ENCODE measurements at regions not wholly inside any gene's neighbourhood (a gene's known extent, or its start where the extent isn't known, plus 50 kb on each side); places are given as distances from the start of the nearest gene placed in this dataset.

GRCh38 chr9:31894008-31894407 is 490.4 kb upstream of the ACO1 start:
- Histone ChIP-seq H3K4me1 (ENCODE audit: low read length) (no peaks in the 10 kb centered on the region), H3K27ac (ENCODE audit: low read length) (no peak overlapping the region), H3K27me3 (replicated peaks; ENCODE audit: insufficient read depth, low read length) (no peaks in the 10 kb centered on the region), H3K9ac (ENCODE audit: low read length) (no peak overlapping the region), H4K20me1 (ENCODE audit: insufficient read depth, low read length) (no peaks in the 10 kb centered on the region), H3K79me2 (ENCODE audit: low read length) (no peaks in the 10 kb centered on the region), H3K36me3 (replicated peaks; ENCODE audit: insufficient read depth, low read length) (no peaks in the 10 kb centered on the region), H3K4me2 (ENCODE audit: low read depth, low read length) (no peak overlapping the region), H3K9me2 (replicated peaks; ENCODE audit: insufficient read depth, low read length) (no peaks in the 10 kb centered on the region), H3K4me3 (ENCODE audit: low read length) (no peak overlapping the region), H3K9me3 (replicated peaks; ENCODE audit: insufficient read depth, low read length) (no peaks in the 10 kb centered on the region), H2AFZ (ENCODE audit: low read length) (no peak overlapping the region), H3F3A (ENCODE audit: insufficient read depth, low read length) (no peaks in the 10 kb centered on the region)
- TF ChIP-seq EZH2 (optimal IDR thresholded peaks at IDR 0.05; ENCODE audit: low read depth, low read length) (no peak), EZH2phosphoT487 (IDR thresholded peaks at IDR 0.05; ENCODE audit: low read length) (no peak), CTCF (IDR thresholded peaks at IDR 0.05; ENCODE audit: low read length) (no peak)
- no peak for DNase-seq

GRCh38 chr9:31908158-31908890 is 476.1 kb upstream of the ACO1 start:
- Histone ChIP-seq H3K27me3 (replicated peaks; ENCODE audit: insufficient read depth, low read length) (no peaks in the 10 kb centered on the region), H3K79me2 (ENCODE audit: low read length) (no peaks in the 10 kb centered on the region), H2AFZ (ENCODE audit: low read length) (peak overlapping the region; percentile 91), H3K9me2 (replicated peaks; ENCODE audit: insufficient read depth, low read length) (no peaks in the 10 kb centered on the region), H3K9me3 (replicated peaks; ENCODE audit: insufficient read depth, low read length) (no peaks in the 10 kb centered on the region), H3K27ac (ENCODE audit: low read length) (peak overlapping the region; percentile 70; the same call in 1 of the 2 replicates), H3K9ac (ENCODE audit: low read length) (peak overlapping the region; percentile 50; the same call in 1 of the 2 replicates), H3K36me3 (replicated peaks; ENCODE audit: insufficient read depth, low read length) (no peaks in the 10 kb centered on the region), H3K4me2 (ENCODE audit: low read depth, low read length) (peak overlapping the region; percentile 67), H4K20me1 (ENCODE audit: insufficient read depth, low read length) (no peaks in the 10 kb centered on the region), H3K4me1 (ENCODE audit: low read length) (peaks cover 9% of the 10 kb centered on the region; the same call in 1 of the 2 replicates), H3K4me3 (ENCODE audit: low read length) (peak overlapping the region; percentile 70), H3F3A (ENCODE audit: insufficient read depth, low read length) (peaks cover 10% of the 10 kb centered on the region)
- DNase-seq = peak; percentile 55
- no peak for TF ChIP-seq CTCF (IDR thresholded peaks at IDR 0.05; ENCODE audit: low read length)
- TF ChIP-seq EZH2phosphoT487 (IDR thresholded peaks at IDR 0.05; ENCODE audit: low read length) = no peak
- TF ChIP-seq EZH2 (optimal IDR thresholded peaks at IDR 0.05; ENCODE audit: low read depth, low read length) = no peak

GRCh38 chr9:31908891-31909480 is 475.5 kb upstream of the ACO1 start:
- TF ChIP-seq EZH2 (optimal IDR thresholded peaks at IDR 0.05; ENCODE audit: low read depth, low read length) (no peak), CTCF (IDR thresholded peaks at IDR 0.05; ENCODE audit: low read length) (no peak), EZH2phosphoT487 (IDR thresholded peaks at IDR 0.05; ENCODE audit: low read length) (no peak)
- Histone ChIP-seq H3K4me3 (ENCODE audit: low read length) (peak overlapping the region; percentile 70), H3K9ac (ENCODE audit: low read length) (peak overlapping the region; percentile 50; the same call in 1 of the 2 replicates), H3F3A (ENCODE audit: insufficient read depth, low read length) (peaks cover 10% of the 10 kb centered on the region), H3K9me3 (replicated peaks; ENCODE audit: insufficient read depth, low read length) (no peaks in the 10 kb centered on the region), H3K4me1 (ENCODE audit: low read length) (peaks cover 9% of the 10 kb centered on the region; the same call in 1 of the 2 replicates), H3K36me3 (replicated peaks; ENCODE audit: insufficient read depth, low read length) (no peaks in the 10 kb centered on the region), H4K20me1 (ENCODE audit: insufficient read depth, low read length) (no peaks in the 10 kb centered on the region), H3K27ac (ENCODE audit: low read length) (peak overlapping the region; percentile 70; the same call in 1 of the 2 replicates), H3K27me3 (replicated peaks; ENCODE audit: insufficient read depth, low read length) (no peaks in the 10 kb centered on the region), H3K9me2 (replicated peaks; ENCODE audit: insufficient read depth, low read length) (no peaks in the 10 kb centered on the region), H3K4me2 (ENCODE audit: low read depth, low read length) (peak overlapping the region; percentile 67), H3K79me2 (ENCODE audit: low read length) (no peaks in the 10 kb centered on the region), H2AFZ (ENCODE audit: low read length) (peak overlapping the region; percentile 91)
- DNase-seq = no peak
